ENCODE measurements at regions not wholly inside any gene's neighbourhood (a gene's known extent, or its start where the extent isn't known, plus 50 kb on each side); places are given as distances from the start of the nearest gene placed in this dataset.

GRCh38 chr4:3582091-3582475 is 49.9 kb upstream of the LRPAP1 start:
- TF ChIP-seq TAF1 (IDR thresholded peaks at IDR 0.05; ENCODE audit: low read depth, low read length) (no peak), PAX5 (IDR thresholded peaks at IDR 0.05; ENCODE audit: insufficient read depth, low read length, severe bottlenecking) (no peak), SPI1 (IDR thresholded peaks at IDR 0.05; ENCODE audit: low read depth, low read length) (no peak), POLR2AphosphoS5 (IDR thresholded peaks at IDR 0.05; ENCODE audit: low read depth, low read length) (no peak), POU2F2 (IDR thresholded peaks at IDR 0.05; ENCODE audit: low read depth, low read length) (no peak), POLR2A (IDR thresholded peaks at IDR 0.05; ENCODE audit: low read depth, low read length) (no peak)
- no peak for FAIRE-seq
- DNase-seq (ENCODE audit: insufficient read length, low spot score): no peak

Data from GM12891 (cell line).